ENCODE measurements at regions not wholly inside any gene's neighbourhood (a gene's known extent, or its start where the extent isn't known, plus 50 kb on each side); places are given as distances from the start of the nearest gene placed in this dataset.
"Not testable (repeated sequence)": the region's sequence is repeated elsewhere in the genome, so short reads cannot be mapped to it uniquely, and the experiment has no call there.

- not testable (repeated sequence) for DNase-seq
These were observed 700.3 kb downstream of the CDH18 start for GRCh38 chr5:19287548-19288277.

- DNase-seq, result not testable (repeated sequence)
These were observed 699.7 kb downstream of the CDH18 start for GRCh38 chr5:19288311-19288710.

GRCh38 chr5:19297934-19298333 is 690.1 kb downstream of the CDH18 start:
- DNase-seq, result no peak

GRCh38 chr5:19301271-19301670 is 686.7 kb downstream of the CDH18 start:
- DNase-seq, result no peak

GRCh38 chr5:19314840-19315239 is 673.2 kb downstream of the CDH18 start:
- no peak for DNase-seq

- no peak for DNase-seq
These were observed 668.7 kb downstream of the CDH18 start for GRCh38 chr5:19319252-19319651.

- peak; percentile 3 for DNase-seq
These were observed 665.1 kb downstream of the CDH18 start for GRCh38 chr5:19322716-19323485.

GRCh38 chr5:19334278-19334677 is 653.7 kb downstream of the CDH18 start:
- DNase-seq, result no peak

GRCh38 chr5:19342942-19343341 is 645.1 kb downstream of the CDH18 start:
- DNase-seq, result no peak

- no peak for DNase-seq
These were observed 635.9 kb downstream of the CDH18 start for GRCh38 chr5:19352120-19352519.

GRCh38 chr5:19369048-19369447 is 619.0 kb downstream of the CDH18 start:
- no peak for DNase-seq

- DNase-seq, result no peak
These were observed 618.4 kb downstream of the CDH18 start for GRCh38 chr5:19369561-19369960.

- DNase-seq, result no peak
These were observed 617.2 kb downstream of the CDH18 start for GRCh38 chr5:19370655-19371386.

- no peak for DNase-seq
These were observed 599.6 kb downstream of the CDH18 start for GRCh38 chr5:19388391-19388790.

GRCh38 chr5:19401032-19401431 is 587.0 kb downstream of the CDH18 start:
- DNase-seq, result no peak

GRCh38 chr5:19406576-19407365 is 581.2 kb downstream of the CDH18 start:
- DNase-seq, result no peak

GRCh38 chr5:19408149-19408548 is 579.9 kb downstream of the CDH18 start:
- no peak for DNase-seq

- DNase-seq, result no peak
These were observed 576.1 kb downstream of the CDH18 start for GRCh38 chr5:19411936-19412335.

Data from GDM1 (cell line).